ENCODE measurements at regions not wholly inside any gene's neighbourhood (a gene's known extent, or its start where the extent isn't known, plus 50 kb on each side); places are given as distances from the start of the nearest gene placed in this dataset.
A peak's percentile ranks its signal among the peaks of the same experiment; 100 is the strongest.

GRCh38 chr2:176813156-176813555, 399.4 kb upstream of the HNRNPA3 start:
- DNase-seq (ENCODE audit: low read depth in 2 of 2) = no peak

- no peak for DNase-seq (ENCODE audit: low read depth in 2 of 2)
These were observed 399.0 kb upstream of the HNRNPA3 start for GRCh38 chr2:176813621-176814049.

- no peak for DNase-seq (ENCODE audit: low read depth in 2 of 2)
These were observed 398.3 kb upstream of the HNRNPA3 start for GRCh38 chr2:176814274-176814673.

GRCh38 chr2:176814740-176815367, 397.7 kb upstream of the HNRNPA3 start:
- no peak for DNase-seq (ENCODE audit: low read depth in 2 of 2)

GRCh38 chr2:176817061-176817565, 395.5 kb upstream of the HNRNPA3 start:
- DNase-seq (ENCODE audit: low read depth in 2 of 2) = no peak

- no peak for DNase-seq (ENCODE audit: low read depth in 2 of 2)
These were observed 394.5 kb upstream of the HNRNPA3 start for GRCh38 chr2:176818076-176818475.

GRCh38 chr2:176818617-176819016, 394.0 kb upstream of the HNRNPA3 start:
- no peak for DNase-seq (ENCODE audit: low read depth in 2 of 2)

GRCh38 chr2:176819306-176819705, 393.3 kb upstream of the HNRNPA3 start:
- no peak for DNase-seq (ENCODE audit: low read depth in 2 of 2)

- no peak for DNase-seq (ENCODE audit: low read depth in 2 of 2)
These were observed 392.1 kb upstream of the HNRNPA3 start for GRCh38 chr2:176820371-176820932.

- no peak for DNase-seq (ENCODE audit: low read depth in 2 of 2)
These were observed 391.2 kb upstream of the HNRNPA3 start for GRCh38 chr2:176821350-176821749.

GRCh38 chr2:176822060-176822459, 390.5 kb upstream of the HNRNPA3 start:
- DNase-seq (ENCODE audit: low read depth in 2 of 2) = no peak

GRCh38 chr2:176826356-176826755, 386.2 kb upstream of the HNRNPA3 start:
- DNase-seq (ENCODE audit: low read depth in 2 of 2) = peak in 1 of 2 donors; percentile 16

- no peak for DNase-seq (ENCODE audit: low read depth in 2 of 2)
These were observed 385.5 kb upstream of the HNRNPA3 start for GRCh38 chr2:176826984-176827668.

GRCh38 chr2:176830362-176830761, 382.2 kb upstream of the HNRNPA3 start:
- DNase-seq (ENCODE audit: low read depth in 2 of 2) = no peak

- DNase-seq (ENCODE audit: low read depth in 2 of 2) = no peak
These were observed 380.5 kb upstream of the HNRNPA3 start for GRCh38 chr2:176832086-176832485.

GRCh38 chr2:176833671-176834070, 378.9 kb upstream of the HNRNPA3 start:
- no peak for DNase-seq (ENCODE audit: low read depth in 2 of 2)

- DNase-seq (ENCODE audit: low read depth in 2 of 2) = no peak
These were observed 378.4 kb upstream of the HNRNPA3 start for GRCh38 chr2:176834226-176834625.

- DNase-seq (ENCODE audit: low read depth in 2 of 2) = no peak
These were observed 369.4 kb upstream of the HNRNPA3 start for GRCh38 chr2:176843208-176843607.

- no peak for DNase-seq (ENCODE audit: low read depth in 2 of 2)
These were observed 368.1 kb upstream of the HNRNPA3 start for GRCh38 chr2:176844461-176844860.

GRCh38 chr2:176845718-176846117, 366.9 kb upstream of the HNRNPA3 start:
- no peak for DNase-seq (ENCODE audit: low read depth in 2 of 2)

- no peak for DNase-seq (ENCODE audit: low read depth in 2 of 2)
These were observed 365.0 kb upstream of the HNRNPA3 start for GRCh38 chr2:176847575-176847974.

GRCh38 chr2:176848844-176849243, 363.8 kb upstream of the HNRNPA3 start:
- DNase-seq (ENCODE audit: low read depth in 2 of 2) = no peak
